ENCODE measurements at regions not wholly inside any gene's neighbourhood (a gene's known extent, or its start where the extent isn't known, plus 50 kb on each side); places are given as distances from the start of the nearest gene placed in this dataset.
"Not testable (repeated sequence)": the region's sequence is repeated elsewhere in the genome, so short reads cannot be mapped to it uniquely, and the experiment has no call there.

DNA sequence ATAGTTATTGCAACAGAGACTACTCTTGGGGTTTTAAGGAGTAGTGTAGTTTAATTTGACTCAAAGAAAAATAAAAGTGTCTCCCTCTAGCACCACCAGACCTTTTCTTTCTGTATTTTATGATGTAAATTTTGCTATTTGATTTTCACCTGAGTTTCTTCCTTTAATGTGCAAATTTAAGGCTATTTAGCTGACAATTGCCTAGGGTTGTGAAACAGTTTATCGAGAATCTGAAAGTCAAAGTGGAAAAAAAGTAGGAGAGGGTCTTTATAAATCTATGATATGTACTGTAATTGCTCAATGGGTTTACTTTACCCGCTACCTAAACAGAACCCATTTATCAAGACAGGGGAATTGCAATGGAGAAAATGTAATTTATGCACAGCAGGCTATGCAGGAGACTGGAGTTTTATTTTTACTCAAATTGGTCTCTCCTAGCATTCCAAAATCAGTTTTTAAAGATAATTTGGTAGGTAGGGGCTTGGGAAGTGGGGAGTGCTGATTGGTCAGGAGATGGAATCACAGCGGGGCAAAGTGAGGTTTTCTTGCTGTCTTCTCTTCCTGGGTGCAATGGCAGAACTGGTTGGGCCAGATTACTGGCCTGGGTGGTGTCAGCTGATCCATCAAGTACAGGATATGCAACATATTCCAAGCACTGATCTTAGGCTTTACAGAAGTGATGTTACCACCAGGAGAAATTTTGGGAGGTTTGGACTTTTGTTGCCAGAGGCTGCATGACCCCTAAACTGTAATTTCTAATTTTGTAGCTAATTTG, 228.6 kb upstream of the TACR3 start:
- no peak for TF ChIP-seq CTCF (IDR thresholded peaks at IDR 0.05; ENCODE audit: low read depth, low read length)
- H3K4me3 ChIP-seq (ENCODE audit: low read depth, low read length), result no peak overlapping the region

DNA sequence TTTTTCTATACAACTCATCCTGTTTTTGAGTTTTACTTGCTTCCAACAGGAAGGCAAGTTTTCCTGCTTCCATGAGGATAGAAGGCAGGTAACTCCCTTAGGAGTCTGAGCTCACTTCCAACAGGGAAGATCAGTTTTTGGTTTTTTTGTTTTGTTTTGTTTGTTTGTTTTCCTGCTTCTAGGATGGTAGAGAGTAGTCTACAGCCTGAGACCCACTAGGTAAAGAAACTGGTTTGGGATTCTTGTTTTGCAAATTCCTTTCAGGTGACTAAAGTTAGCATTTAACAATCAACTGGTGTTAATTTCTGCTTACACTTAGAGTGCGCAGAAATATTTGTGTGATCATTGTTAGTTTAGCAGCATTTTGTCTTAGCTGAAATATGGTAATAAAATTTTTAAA, 227.8 kb upstream of the TACR3 start:
- no peak for TF ChIP-seq CTCF (IDR thresholded peaks at IDR 0.05; ENCODE audit: low read depth, low read length)
- H3K4me3 ChIP-seq (ENCODE audit: low read depth, low read length), result no peak overlapping the region

DNA sequence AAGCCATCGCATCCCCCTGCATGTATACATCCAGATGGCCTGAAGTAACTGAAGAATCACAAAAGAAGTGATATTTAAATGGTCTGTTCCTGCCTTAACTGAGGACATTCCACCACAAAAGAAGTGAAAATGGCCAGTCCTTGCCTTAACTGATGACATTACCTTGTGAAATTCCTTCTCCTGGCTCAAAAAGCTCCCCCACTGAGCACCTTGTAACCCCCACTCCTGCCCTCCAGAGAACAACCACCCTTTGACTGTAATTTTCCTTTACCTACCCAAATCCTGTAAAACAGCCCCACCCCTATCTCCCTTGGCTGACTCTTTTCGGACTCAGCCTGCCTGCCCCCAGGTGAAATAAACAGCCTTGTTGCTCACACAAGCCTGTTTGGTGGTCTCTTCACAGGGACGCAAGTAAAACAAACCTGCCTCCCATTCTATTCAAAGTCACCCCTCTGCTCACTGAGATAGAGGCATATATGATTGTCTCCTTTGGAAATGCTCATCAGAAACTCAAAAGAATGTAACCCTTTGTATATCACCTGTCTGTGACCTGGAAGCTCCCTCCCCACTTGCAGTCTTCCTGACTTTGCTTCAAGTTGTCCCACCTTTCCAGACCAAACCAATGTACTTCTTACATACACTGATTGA, 227.0 kb upstream of the TACR3 start:
- H3K4me3 ChIP-seq (ENCODE audit: low read depth, low read length), result not testable (repeated sequence)

DNA sequence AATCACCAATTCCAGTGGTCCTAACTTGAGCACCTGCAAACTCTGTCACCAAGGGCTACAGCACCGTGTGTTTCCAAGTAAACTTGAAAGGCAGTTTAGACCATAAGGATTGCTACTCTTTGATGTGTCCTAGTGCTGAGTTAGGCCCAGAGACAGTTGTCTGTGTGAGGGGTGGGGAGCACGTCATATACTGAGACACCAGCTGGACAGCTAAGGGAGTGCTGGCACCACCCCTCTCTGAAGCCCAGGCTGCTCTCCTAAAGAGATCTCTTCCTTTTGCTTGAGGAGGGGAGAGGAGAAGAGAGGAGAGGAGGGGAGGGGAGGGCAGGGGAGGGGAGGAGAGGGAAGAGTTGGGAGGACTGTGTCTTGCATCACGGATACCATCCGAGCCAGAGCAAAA, 218.7 kb upstream of the TACR3 start:
- no peak overlapping the region for H3K4me3 ChIP-seq (ENCODE audit: low read depth, low read length)
- no peak for TF ChIP-seq CTCF (IDR thresholded peaks at IDR 0.05; ENCODE audit: low read depth, low read length)

DNA sequence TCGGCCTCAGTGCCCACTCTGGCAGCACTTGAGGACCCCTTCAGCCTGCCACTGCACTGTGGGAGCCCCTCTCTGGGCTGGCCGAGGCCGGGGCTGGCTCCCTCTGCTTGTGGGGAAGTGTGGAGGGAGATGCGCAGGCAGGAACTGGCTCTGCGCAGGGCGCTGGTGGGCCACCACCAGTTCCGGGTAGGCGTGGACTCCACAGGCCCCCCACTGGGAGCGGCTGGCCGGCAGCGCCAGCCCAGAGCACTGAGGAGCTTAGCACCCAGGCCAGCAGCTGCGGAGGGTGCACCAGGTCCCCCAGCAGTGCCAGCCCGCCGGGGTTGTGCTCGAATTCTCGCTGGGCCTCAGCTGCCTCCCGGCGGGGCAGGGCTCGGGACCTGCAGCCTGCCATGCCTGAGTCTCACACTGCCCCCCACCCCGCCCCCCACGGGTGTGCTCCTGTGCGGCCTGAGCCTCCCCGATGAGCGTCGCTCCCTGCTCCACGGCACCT, 216.9 kb upstream of the TACR3 start:
- no peak overlapping the region for H3K4me3 ChIP-seq (ENCODE audit: low read depth, low read length)
- no peak for TF ChIP-seq CTCF (IDR thresholded peaks at IDR 0.05; ENCODE audit: low read depth, low read length)

GRCh38 chr4:103934178-103934789, 214.5 kb upstream of the TACR3 start:
- H3K4me3 ChIP-seq (ENCODE audit: low read depth, low read length), result no peak overlapping the region
- TF ChIP-seq CTCF (IDR thresholded peaks at IDR 0.05; ENCODE audit: low read depth, low read length), result peak; percentile 36

GRCh38 chr4:103928370-103928769, 208.6 kb upstream of the TACR3 start:
- no peak overlapping the region for H3K4me3 ChIP-seq (ENCODE audit: low read depth, low read length)
- TF ChIP-seq CTCF (IDR thresholded peaks at IDR 0.05; ENCODE audit: low read depth, low read length), result no peak

Measured in WI38 (cell line).